Vagina (tissue), 2 donors: ENCODE measurements at regions not wholly inside any gene's neighbourhood (a gene's known extent, or its start where the extent isn't known, plus 50 kb on each side); places are given as distances from the start of the nearest gene placed in this dataset.

Experiments
- POLR2AphosphoS5 ChIP-seq, 2 donors: sonication (generic); formaldehyde crosslinking; IDR thresholded peaks; one replicate each; pipeline ENCODE4 v1.9.0; 2017; ENCODE audit warnings: antibody characterized with exemption in 2 of 2, mild to moderate bottlenecking in 2 of 2, low read depth in 1 of 2; ENCODE audit not compliant: insufficient read depth in 1 of 2
- TF ChIP-seq, protein P1 (sequence below), 3 experiments: fragments of 450-650 bp in 2 of 3; fragments of 200-600 bp in 1 of 3; sonication (generic) in 1 of 3; IDR thresholded peaks; one replicate each; pipeline ENCODE4 v1.5.1; 2017 to 2019; ENCODE audit warnings: antibody characterized with exemption in 3 of 3, mild to moderate bottlenecking in 2 of 3, moderate library complexity in 2 of 3

DNA sequence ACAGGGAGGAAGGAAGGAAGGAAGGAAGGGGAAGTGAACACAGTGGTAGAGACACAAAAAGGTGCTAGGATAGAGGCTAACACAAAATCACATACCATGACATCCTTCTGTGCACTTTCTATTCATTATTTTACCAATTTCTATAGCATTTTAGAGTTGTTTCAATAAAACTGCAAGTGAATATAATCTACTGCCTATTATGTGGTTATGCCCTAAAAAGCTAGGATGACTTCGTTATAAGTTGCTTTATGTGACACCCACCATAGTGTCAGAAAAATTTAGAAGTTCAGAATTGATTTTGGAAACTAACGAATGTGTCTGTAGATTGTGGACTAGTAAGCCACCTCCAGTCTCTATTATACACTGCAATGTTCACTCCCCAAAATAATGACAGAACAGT is 59.4 kb upstream of the EDNRA start:
- TF ChIP-seq, protein P1, sequence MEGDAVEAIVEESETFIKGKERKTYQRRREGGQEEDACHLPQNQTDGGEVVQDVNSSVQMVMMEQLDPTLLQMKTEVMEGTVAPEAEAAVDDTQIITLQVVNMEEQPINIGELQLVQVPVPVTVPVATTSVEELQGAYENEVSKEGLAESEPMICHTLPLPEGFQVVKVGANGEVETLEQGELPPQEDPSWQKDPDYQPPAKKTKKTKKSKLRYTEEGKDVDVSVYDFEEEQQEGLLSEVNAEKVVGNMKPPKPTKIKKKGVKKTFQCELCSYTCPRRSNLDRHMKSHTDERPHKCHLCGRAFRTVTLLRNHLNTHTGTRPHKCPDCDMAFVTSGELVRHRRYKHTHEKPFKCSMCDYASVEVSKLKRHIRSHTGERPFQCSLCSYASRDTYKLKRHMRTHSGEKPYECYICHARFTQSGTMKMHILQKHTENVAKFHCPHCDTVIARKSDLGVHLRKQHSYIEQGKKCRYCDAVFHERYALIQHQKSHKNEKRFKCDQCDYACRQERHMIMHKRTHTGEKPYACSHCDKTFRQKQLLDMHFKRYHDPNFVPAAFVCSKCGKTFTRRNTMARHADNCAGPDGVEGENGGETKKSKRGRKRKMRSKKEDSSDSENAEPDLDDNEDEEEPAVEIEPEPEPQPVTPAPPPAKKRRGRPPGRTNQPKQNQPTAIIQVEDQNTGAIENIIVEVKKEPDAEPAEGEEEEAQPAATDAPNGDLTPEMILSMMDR (IDR thresholded peaks at IDR 0.05), result no peak
- TF ChIP-seq POLR2AphosphoS5 (IDR thresholded peaks at IDR 0.05; ENCODE audit: insufficient read depth in 1 of 2, low read depth in 1 of 2), result no peak
